ENCODE measurements at regions not wholly inside any gene's neighbourhood (a gene's known extent, or its start where the extent isn't known, plus 50 kb on each side); places are given as distances from the start of the nearest gene placed in this dataset.

DNA sequence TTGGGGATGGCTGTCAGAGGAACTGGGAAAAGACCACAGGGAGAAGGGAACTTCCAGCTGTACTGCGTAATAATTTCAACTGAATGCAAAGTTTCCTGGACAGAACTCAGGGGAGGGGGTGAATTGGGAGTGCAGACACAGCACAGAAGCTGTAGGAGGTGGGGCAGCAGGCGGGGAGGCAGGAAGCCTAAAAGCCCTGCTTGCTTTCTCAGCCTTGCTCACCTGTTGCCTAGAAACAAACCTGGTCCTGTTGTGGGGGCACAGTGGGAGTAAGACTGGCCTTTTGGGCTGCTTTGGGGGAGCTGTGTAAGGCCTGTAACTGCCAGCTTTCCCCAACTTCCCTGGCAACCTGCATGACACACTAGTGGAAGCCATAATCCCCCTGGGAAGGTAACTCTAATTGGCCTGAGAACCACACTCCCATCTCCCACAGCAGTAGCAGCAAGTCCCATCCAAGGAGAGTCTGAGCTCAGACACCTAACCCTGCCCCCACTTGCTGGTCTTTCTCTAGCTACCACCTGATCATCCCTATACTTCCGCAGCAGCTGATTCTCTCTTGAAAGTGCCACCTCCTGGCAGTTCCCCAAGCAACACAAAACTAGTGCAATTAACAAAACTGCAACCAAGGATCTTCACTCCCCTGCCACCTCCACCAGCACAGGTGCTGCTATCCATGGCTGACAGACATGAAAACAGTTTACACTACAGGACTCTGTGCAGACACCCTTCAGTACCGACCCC is 1239.3 kb downstream of the SORCS1 start:
- H3K27me3 ChIP-seq (ENCODE audit: control insufficient read depth, insufficient read depth, low read length) = no peaks in the 10 kb centered on the region; the same call in 1 of the 2 replicates
- H3K36me3 ChIP-seq (ENCODE audit: control insufficient read depth, insufficient read depth, low read length) = no peaks in the 10 kb centered on the region
- H3K27ac ChIP-seq (ENCODE audit: low read length) = no peak overlapping the region
- H3K4me1 ChIP-seq (ENCODE audit: control insufficient read depth, insufficient read depth, low read length) = no peaks in the 10 kb centered on the region
- H3K9me3 ChIP-seq (ENCODE audit: control insufficient read depth, insufficient read depth, low read depth, low read length) = no peaks in the 10 kb centered on the region
- ATAC-seq (no peak), DNase-seq (ENCODE audit: low read depth, low spot score) (no peak)
- in situ Hi-C loops (cut with HindIII; ENCODE audit: low pct_unique_long_range_greater_than_20kb, low sequenced_read_pairs) (no loop called here), intact Hi-C loops (cut with micrococcal nuclease; ENCODE audit: unreplicated experiment) (no loop called here)
- no peak overlapping the region for H3K4me3 ChIP-seq (ENCODE audit: low read depth in 2 of 2, low read length in 2 of 2)
- no TSS peak for BruUV-seq (replicated peaks)
- CTCF ChIA-PET = no interaction called here
- TF ChIP-seq, protein P1, sequence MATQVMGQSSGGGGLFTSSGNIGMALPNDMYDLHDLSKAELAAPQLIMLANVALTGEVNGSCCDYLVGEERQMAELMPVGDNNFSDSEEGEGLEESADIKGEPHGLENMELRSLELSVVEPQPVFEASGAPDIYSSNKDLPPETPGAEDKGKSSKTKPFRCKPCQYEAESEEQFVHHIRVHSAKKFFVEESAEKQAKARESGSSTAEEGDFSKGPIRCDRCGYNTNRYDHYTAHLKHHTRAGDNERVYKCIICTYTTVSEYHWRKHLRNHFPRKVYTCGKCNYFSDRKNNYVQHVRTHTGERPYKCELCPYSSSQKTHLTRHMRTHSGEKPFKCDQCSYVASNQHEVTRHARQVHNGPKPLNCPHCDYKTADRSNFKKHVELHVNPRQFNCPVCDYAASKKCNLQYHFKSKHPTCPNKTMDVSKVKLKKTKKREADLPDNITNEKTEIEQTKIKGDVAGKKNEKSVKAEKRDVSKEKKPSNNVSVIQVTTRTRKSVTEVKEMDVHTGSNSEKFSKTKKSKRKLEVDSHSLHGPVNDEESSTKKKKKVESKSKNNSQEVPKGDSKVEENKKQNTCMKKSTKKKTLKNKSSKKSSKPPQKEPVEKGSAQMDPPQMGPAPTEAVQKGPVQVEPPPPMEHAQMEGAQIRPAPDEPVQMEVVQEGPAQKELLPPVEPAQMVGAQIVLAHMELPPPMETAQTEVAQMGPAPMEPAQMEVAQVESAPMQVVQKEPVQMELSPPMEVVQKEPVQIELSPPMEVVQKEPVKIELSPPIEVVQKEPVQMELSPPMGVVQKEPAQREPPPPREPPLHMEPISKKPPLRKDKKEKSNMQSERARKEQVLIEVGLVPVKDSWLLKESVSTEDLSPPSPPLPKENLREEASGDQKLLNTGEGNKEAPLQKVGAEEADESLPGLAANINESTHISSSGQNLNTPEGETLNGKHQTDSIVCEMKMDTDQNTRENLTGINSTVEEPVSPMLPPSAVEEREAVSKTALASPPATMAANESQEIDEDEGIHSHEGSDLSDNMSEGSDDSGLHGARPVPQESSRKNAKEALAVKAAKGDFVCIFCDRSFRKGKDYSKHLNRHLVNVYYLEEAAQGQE (IDR thresholded peaks at IDR 0.05; ENCODE audit: insufficient read depth in 1 of 2, low read depth in 2 of 2, low read length in 1 of 2) = no peak
- no peak for TF ChIP-seq TCF7L2 (IDR thresholded peaks at IDR 0.05; ENCODE audit: low read depth, low read length)
- no peak for TF ChIP-seq POLR2AphosphoS5 (IDR thresholded peaks at IDR 0.05; ENCODE audit: low read depth, low read length)
- no peak for TF ChIP-seq SIN3A (IDR thresholded peaks at IDR 0.05; ENCODE audit: borderline replicate concordance, insufficient read depth, low read depth, low read length)
- TF ChIP-seq, protein P2, sequence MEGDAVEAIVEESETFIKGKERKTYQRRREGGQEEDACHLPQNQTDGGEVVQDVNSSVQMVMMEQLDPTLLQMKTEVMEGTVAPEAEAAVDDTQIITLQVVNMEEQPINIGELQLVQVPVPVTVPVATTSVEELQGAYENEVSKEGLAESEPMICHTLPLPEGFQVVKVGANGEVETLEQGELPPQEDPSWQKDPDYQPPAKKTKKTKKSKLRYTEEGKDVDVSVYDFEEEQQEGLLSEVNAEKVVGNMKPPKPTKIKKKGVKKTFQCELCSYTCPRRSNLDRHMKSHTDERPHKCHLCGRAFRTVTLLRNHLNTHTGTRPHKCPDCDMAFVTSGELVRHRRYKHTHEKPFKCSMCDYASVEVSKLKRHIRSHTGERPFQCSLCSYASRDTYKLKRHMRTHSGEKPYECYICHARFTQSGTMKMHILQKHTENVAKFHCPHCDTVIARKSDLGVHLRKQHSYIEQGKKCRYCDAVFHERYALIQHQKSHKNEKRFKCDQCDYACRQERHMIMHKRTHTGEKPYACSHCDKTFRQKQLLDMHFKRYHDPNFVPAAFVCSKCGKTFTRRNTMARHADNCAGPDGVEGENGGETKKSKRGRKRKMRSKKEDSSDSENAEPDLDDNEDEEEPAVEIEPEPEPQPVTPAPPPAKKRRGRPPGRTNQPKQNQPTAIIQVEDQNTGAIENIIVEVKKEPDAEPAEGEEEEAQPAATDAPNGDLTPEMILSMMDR (IDR thresholded peaks at IDR 0.05) = no peak
- POLR2A ChIA-PET = no interaction called here

DNA sequence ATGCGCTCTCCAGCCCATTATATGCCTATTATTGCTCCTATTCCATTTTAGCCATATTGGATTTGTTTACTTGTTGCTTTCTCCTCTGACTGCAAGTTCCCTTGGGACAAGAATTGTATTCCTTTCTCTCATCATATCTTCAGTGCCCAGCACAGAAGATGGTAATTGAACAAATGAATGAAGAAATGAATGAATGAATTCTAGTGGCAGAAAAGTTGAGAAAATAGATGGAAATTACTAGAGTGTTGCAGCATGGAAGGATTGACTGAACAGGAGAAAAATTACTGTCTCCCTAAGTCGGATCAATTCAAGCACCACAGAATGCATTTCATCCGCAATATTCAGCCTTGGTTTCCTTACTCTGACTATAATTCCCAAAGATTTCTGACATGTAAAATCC is 1243.2 kb downstream of the SORCS1 start:
- DNase-seq (ENCODE audit: low read depth, low spot score) (no peak), ATAC-seq (no peak)
- Histone ChIP-seq H3K9me3 (ENCODE audit: control insufficient read depth, insufficient read depth, low read depth, low read length) (no peaks in the 10 kb centered on the region), H3K27ac (ENCODE audit: low read length) (no peak overlapping the region), H3K27me3 (ENCODE audit: control insufficient read depth, insufficient read depth, low read length) (no peaks in the 10 kb centered on the region; the same call in 1 of the 2 replicates), H3K4me1 (ENCODE audit: control insufficient read depth, insufficient read depth, low read length) (no peaks in the 10 kb centered on the region), H3K4me3 (ENCODE audit: low read depth in 2 of 2, low read length in 2 of 2) (no peak overlapping the region), H3K36me3 (ENCODE audit: control insufficient read depth, insufficient read depth, low read length) (no peaks in the 10 kb centered on the region)
- ChIA-PET POLR2A (no interaction called here), CTCF (no interaction called here)
- TF ChIP-seq, protein P2 (IDR thresholded peaks at IDR 0.05) = no peak
- TF ChIP-seq SIN3A (IDR thresholded peaks at IDR 0.05; ENCODE audit: borderline replicate concordance, insufficient read depth, low read depth, low read length) (no peak), TCF7L2 (IDR thresholded peaks at IDR 0.05; ENCODE audit: low read depth, low read length) (no peak), POLR2AphosphoS5 (IDR thresholded peaks at IDR 0.05; ENCODE audit: low read depth, low read length) (no peak)
- TF ChIP-seq, protein P1 (IDR thresholded peaks at IDR 0.05; ENCODE audit: insufficient read depth in 1 of 2, low read depth in 2 of 2, low read length in 1 of 2) = no peak
- no TSS peak for BruUV-seq (replicated peaks)
- in situ Hi-C loops (cut with HindIII; ENCODE audit: low pct_unique_long_range_greater_than_20kb, low sequenced_read_pairs) (no loop called here), intact Hi-C loops (cut with micrococcal nuclease; ENCODE audit: unreplicated experiment) (no loop called here)

Data from Panc1 (cell line).